OCI-LY3 (cell line): ENCODE measurements at regions not wholly inside any gene's neighbourhood (a gene's known extent, or its start where the extent isn't known, plus 50 kb on each side); places are given as distances from the start of the nearest gene placed in this dataset.

ENCODE experiments used
- H2AFZ ChIP-seq: fragments of 200-600, 300-600 bp; shearing (Covaris generic); 2 replicates; pipeline ENCODE4 v1.6.0; 2014; ENCODE audit warnings: antibody characterized with exemption, low read depth, low read length
- H3K27ac ChIP-seq: fragments of 200-600, 300-600 bp; sonication (generic); 2 replicates; pipeline ENCODE4 v1.5.1; 2014; ENCODE audit warnings: mild to moderate bottlenecking, low read length, moderate library complexity, mixed read lengths
- H3K27me3 ChIP-seq: fragments of 200-600, 300-600 bp; sonication (generic); 2 replicates; pipeline ENCODE4 v1.6.1; 2014; ENCODE audit warnings: low read depth, low read length, mixed read lengths
- H3K36me3 ChIP-seq: fragments of 200-600, 300-600 bp; sonication (generic); replicated peaks from 2 replicates; pipeline ENCODE3; 2014; ENCODE audit warnings: low read depth, low read length, mixed read lengths
- H3K4me1 ChIP-seq: fragments of 300-600, 200-600 bp; sonication (generic); 2 replicates; pipeline ENCODE4 v1.6.1; 2014; ENCODE audit warnings: low read length, mixed read lengths
- H3K4me2 ChIP-seq: fragments of 200-600, 300-600 bp; sonication (generic); 2 replicates; pipeline ENCODE4 v1.6.1; 2014; ENCODE audit warnings: low read length, mixed read lengths
- H3K4me3 ChIP-seq: fragments of 300-600, 200-600 bp; sonication (generic); 2 replicates; pipeline ENCODE4 v1.5.1; 2014; ENCODE audit warnings: antibody characterized with exemption, mild to moderate bottlenecking, low read length, moderate library complexity
- H3K79me2 ChIP-seq: fragments of 300-600, 200-600 bp; shearing (Covaris generic); 2 replicates; pipeline ENCODE4 v1.6.1; 2014; ENCODE audit warnings: mild to moderate bottlenecking, low read length, mixed read lengths
- H3K9ac ChIP-seq: fragments of 300-600, 200-600 bp; shearing (Covaris generic); 2 replicates; pipeline ENCODE4 v1.6.0; 2014; ENCODE audit warnings: mild to moderate bottlenecking, low read length, moderate library complexity
- H3K9me3 ChIP-seq: fragments of 200-600, 300-600 bp; shearing (Covaris generic); 2 replicates; pipeline ENCODE4 v1.6.1; 2014; ENCODE audit warnings: low read length, mixed read lengths; ENCODE audit not compliant: insufficient read depth
- H4K20me1 ChIP-seq: fragments of 200-600, 300-600 bp; sonication (generic); 2 replicates; pipeline ENCODE4 v1.6.1; 2016; ENCODE audit warnings: low read length, mixed read lengths; ENCODE audit not compliant: insufficient read depth
- CTCF ChIP-seq: fragments of 200-600, 300-600 bp; sonication (generic); IDR thresholded peaks from 2 replicates; pipeline ENCODE4 v1.5.1; 2014; ENCODE audit warnings: antibody characterized with exemption, low read length, low read depth
- EZH2phosphoT487 ChIP-seq: fragments of 200-600 bp; shearing (Covaris generic); IDR thresholded peaks from 2 replicates; pipeline ENCODE4 v1.6.1; 2018; ENCODE audit warnings: antibody characterized with exemption, mixed run types, low read depth

- peak overlapping the region; percentile 4; the same call in 1 of the 2 replicates for H3K4me3 ChIP-seq
- TF ChIP-seq CTCF = no peak
- no peak for TF ChIP-seq EZH2phosphoT487
- H3K4me1 ChIP-seq = peaks cover 43% of the 10 kb centered on the region
- H2AFZ ChIP-seq = peak overlapping the region; percentile 24; the same call in 1 of the 2 replicates
- H3K4me2 ChIP-seq = peak overlapping the region; percentile 56
- peak overlapping the region; percentile 23; the same call in 1 of the 2 replicates for H3K9ac ChIP-seq
- H3K79me2 ChIP-seq = no peaks in the 10 kb centered on the region
- peak overlapping the region; percentile 26; the same call in 1 of the 2 replicates for H3K27ac ChIP-seq
- H4K20me1 ChIP-seq = no peaks in the 10 kb centered on the region
- no peaks in the 10 kb centered on the region for H3K9me3 ChIP-seq
- no peaks in the 10 kb centered on the region for H3K36me3 ChIP-seq
- no peaks in the 10 kb centered on the region for H3K27me3 ChIP-seq
Measured at GRCh38 chr1:235022981-235023710, 105.5 kb downstream of the TOMM20 start.

- Histone ChIP-seq H3K27me3 (no peaks in the 10 kb centered on the region), H2AFZ (no peak overlapping the region), H3K9ac (peak overlapping the region; percentile 2; the same call in 1 of the 2 replicates), H4K20me1 (no peaks in the 10 kb centered on the region), H3K36me3 (no peaks in the 10 kb centered on the region), H3K4me2 (no peak overlapping the region), H3K4me3 (no peak overlapping the region), H3K27ac (0 out of 2 replicates have a peak overlapping the region, but pooled peaks have one; percentile 26), H3K79me2 (no peaks in the 10 kb centered on the region), H3K4me1 (peaks cover 50% of the 10 kb centered on the region), H3K9me3 (no peaks in the 10 kb centered on the region)
- no peak for TF ChIP-seq CTCF
- TF ChIP-seq EZH2phosphoT487 = no peak
Measured at GRCh38 chr1:235022341-235022980, 106.2 kb downstream of the TOMM20 start.

GRCh38 chr1:235021815-235022214, 106.8 kb downstream of the TOMM20 start:
- Histone ChIP-seq H4K20me1 (no peaks in the 10 kb centered on the region), H3K27me3 (no peaks in the 10 kb centered on the region), H3K36me3 (no peaks in the 10 kb centered on the region), H3K4me3 (no peak overlapping the region), H3K27ac (no peak overlapping the region), H3K79me2 (no peaks in the 10 kb centered on the region), H2AFZ (no peak overlapping the region), H3K4me2 (no peak overlapping the region), H3K9me3 (no peaks in the 10 kb centered on the region), H3K4me1 (peaks cover 56% of the 10 kb centered on the region), H3K9ac (peak overlapping the region; percentile 2; the same call in 1 of the 2 replicates)
- no peak for TF ChIP-seq CTCF

- H3K4me2 ChIP-seq = no peak overlapping the region
- no peak overlapping the region for H2AFZ ChIP-seq
- H3K36me3 ChIP-seq = no peaks in the 10 kb centered on the region
- H3K27me3 ChIP-seq = no peaks in the 10 kb centered on the region
- TF ChIP-seq EZH2phosphoT487 (no peak), CTCF (no peak)
- H3K9ac ChIP-seq = no peak overlapping the region
- no peak overlapping the region for H3K27ac ChIP-seq
- H3K4me1 ChIP-seq = peaks cover 60% of the 10 kb centered on the region
- H3K79me2 ChIP-seq = no peaks in the 10 kb centered on the region
- H3K9me3 ChIP-seq = no peaks in the 10 kb centered on the region
- no peaks in the 10 kb centered on the region for H4K20me1 ChIP-seq
- H3K4me3 ChIP-seq = no peak overlapping the region
Measured at GRCh38 chr1:235021321-235021720, 107.3 kb downstream of the TOMM20 start.
